CD4-positive, alpha-beta T cell treated with Interleukin-6 for 4 hours (primary cell): ENCODE measurements at regions not wholly inside any gene's neighbourhood (a gene's known extent, or its start where the extent isn't known, plus 50 kb on each side); places are given as distances from the start of the nearest gene placed in this dataset.
A peak's percentile ranks its signal among the peaks of the same experiment; 100 is the strongest.

Experiments used
- DNase-seq: peaks from one replicate; pipeline ENCODE4 v3.0.0-alpha.2; 2020; ENCODE audit warnings: mixed read lengths

- DNase-seq = peak; percentile 68
Observed at GRCh38 chr7:50164559-50165170, 71.6 kb upstream of the ZPBP start.

- no peak for DNase-seq
Observed at GRCh38 chr7:50160206-50160605, 67.2 kb upstream of the ZPBP start.

- no peak for DNase-seq
Observed at GRCh38 chr7:50159154-50159553, 66.1 kb upstream of the ZPBP start.

- no peak for DNase-seq
Observed at GRCh38 chr7:50156706-50157105, 63.7 kb upstream of the ZPBP start.

- no peak for DNase-seq
Observed at GRCh38 chr7:50156163-50156562, 63.1 kb upstream of the ZPBP start.

GRCh38 chr7:50155755-50156154 lies 62.7 kb upstream of the ZPBP start:
- DNase-seq = no peak

- DNase-seq = no peak
Observed at GRCh38 chr7:50153995-50154394, 60.9 kb upstream of the ZPBP start.

GRCh38 chr7:50153148-50153547 lies 60.1 kb upstream of the ZPBP start:
- DNase-seq = no peak

- DNase-seq = no peak
Observed at GRCh38 chr7:50152486-50152885, 59.4 kb upstream of the ZPBP start.

- DNase-seq = no peak
Observed at GRCh38 chr7:50151661-50152060, 58.6 kb upstream of the ZPBP start.

- no peak for DNase-seq
Observed at GRCh38 chr7:50151001-50151400, 58.0 kb upstream of the ZPBP start.

- no peak for DNase-seq
Observed at GRCh38 chr7:50149369-50149768, 56.3 kb upstream of the ZPBP start.

- peak; percentile 51 for DNase-seq
Observed at GRCh38 chr7:50147951-50148808, 55.1 kb upstream of the ZPBP start.

GRCh38 chr7:50146692-50147091 lies 53.6 kb upstream of the ZPBP start:
- no peak for DNase-seq

GRCh38 chr7:50145801-50146338 lies 52.8 kb upstream of the ZPBP start:
- DNase-seq = no peak

- DNase-seq = no peak
Observed at GRCh38 chr7:50145226-50145625, 52.2 kb upstream of the ZPBP start.
